ENCODE measurements at regions not wholly inside any gene's neighbourhood (a gene's known extent, or its start where the extent isn't known, plus 50 kb on each side); places are given as distances from the start of the nearest gene placed in this dataset.

DNA sequence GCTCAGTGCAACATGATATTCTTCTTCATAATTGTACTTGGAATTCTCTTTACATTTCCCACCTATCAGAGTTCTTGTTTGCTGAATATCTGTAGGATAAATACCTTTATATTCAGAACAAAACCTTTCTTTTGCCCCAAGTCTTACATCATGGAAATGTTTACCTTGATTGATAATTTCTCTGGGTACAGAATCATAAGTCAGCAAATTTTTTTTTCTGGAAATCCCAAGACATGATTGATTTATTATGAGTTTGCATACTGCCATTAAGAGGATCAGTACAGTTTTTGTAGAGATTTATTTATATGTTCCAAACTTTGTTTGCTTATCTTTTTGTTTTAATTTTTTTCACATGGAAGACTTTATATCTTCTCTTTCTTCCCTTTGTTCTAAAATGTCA is 699.8 kb upstream of the KIF2B start:
- TF ChIP-seq, protein P1, sequence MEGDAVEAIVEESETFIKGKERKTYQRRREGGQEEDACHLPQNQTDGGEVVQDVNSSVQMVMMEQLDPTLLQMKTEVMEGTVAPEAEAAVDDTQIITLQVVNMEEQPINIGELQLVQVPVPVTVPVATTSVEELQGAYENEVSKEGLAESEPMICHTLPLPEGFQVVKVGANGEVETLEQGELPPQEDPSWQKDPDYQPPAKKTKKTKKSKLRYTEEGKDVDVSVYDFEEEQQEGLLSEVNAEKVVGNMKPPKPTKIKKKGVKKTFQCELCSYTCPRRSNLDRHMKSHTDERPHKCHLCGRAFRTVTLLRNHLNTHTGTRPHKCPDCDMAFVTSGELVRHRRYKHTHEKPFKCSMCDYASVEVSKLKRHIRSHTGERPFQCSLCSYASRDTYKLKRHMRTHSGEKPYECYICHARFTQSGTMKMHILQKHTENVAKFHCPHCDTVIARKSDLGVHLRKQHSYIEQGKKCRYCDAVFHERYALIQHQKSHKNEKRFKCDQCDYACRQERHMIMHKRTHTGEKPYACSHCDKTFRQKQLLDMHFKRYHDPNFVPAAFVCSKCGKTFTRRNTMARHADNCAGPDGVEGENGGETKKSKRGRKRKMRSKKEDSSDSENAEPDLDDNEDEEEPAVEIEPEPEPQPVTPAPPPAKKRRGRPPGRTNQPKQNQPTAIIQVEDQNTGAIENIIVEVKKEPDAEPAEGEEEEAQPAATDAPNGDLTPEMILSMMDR (IDR thresholded peaks at IDR 0.05), result no peak
- TF ChIP-seq POLR2A (IDR thresholded peaks at IDR 0.05) (no peak), POLR2AphosphoS5 (IDR thresholded peaks at IDR 0.05) (no peak)

Data from stomach (tissue), 4 donors.